Kidney (tissue), 13 donors: ENCODE measurements at regions not wholly inside any gene's neighbourhood (a gene's known extent, or its start where the extent isn't known, plus 50 kb on each side); places are given as distances from the start of the nearest gene placed in this dataset.

Experiments used
- DNase-seq, 5 donors: peaks; one replicate each; pipeline ENCODE4 v3.0.0-alpha.2; 2013 to 2020
- FAIRE-seq: peaks from 2 replicates; lab custom pipeline; 2012; peaks lifted over from hg19 to GRCh38; lab: Jason Lieb, UNC
- H3K27ac ChIP-seq, 2 donors: one replicate each; pipeline ENCODE4 v1.7.0; 2013; ENCODE audit warnings: low read depth in 2 of 2, low read length in 2 of 2, inconsistent platforms in 1 of 2
- H3K27me3 ChIP-seq: one replicate; pipeline ENCODE4 v1.7.1; 2013; ENCODE audit warnings: low read length, inconsistent platforms; ENCODE audit not compliant: control insufficient read depth, insufficient read depth
- H3K36me3 ChIP-seq, 3 donors: one replicate each; pipeline versions ENCODE4 v1.7.0 to v1.7.1; 2013; ENCODE audit warnings: low read length in 3 of 3, control low read depth in 1 of 3, inconsistent platforms in 1 of 3; ENCODE audit not compliant: insufficient read depth in 3 of 3, control insufficient read depth in 2 of 3
- H3K4me1 ChIP-seq, 3 donors: one replicate each; pipeline versions ENCODE4 v1.7.0 to v1.7.1; 2013; ENCODE audit warnings: low read length in 3 of 3, inconsistent platforms in 1 of 3, low read depth in 1 of 3; ENCODE audit not compliant: control insufficient read depth in 2 of 3, insufficient read depth in 2 of 3
- H3K4me3 ChIP-seq, 3 donors: one replicate each; pipeline versions ENCODE4 v1.7.0 to v1.8.1; 2013; ENCODE audit warnings: low read length in 3 of 3, control low read depth in 1 of 3, inconsistent platforms in 1 of 3
- H3K9ac ChIP-seq, 3 donors: one replicate each; pipeline versions ENCODE4 v1.7.0 to v1.7.1; 2013; ENCODE audit warnings: low read length in 3 of 3, control low read depth in 1 of 3, inconsistent platforms in 1 of 3
- H3K9me3 ChIP-seq, 3 donors: one replicate each; pipeline versions ENCODE4 v1.7.0 to v1.7.1; 2013; ENCODE audit warnings: low read length in 3 of 3, control low read depth in 1 of 3, inconsistent platforms in 1 of 3; ENCODE audit not compliant: control insufficient read depth in 2 of 3, insufficient read depth in 1 of 3
- CTCF ChIP-seq: IDR thresholded peaks from 3 replicates; pipeline ENCODE4 v1.5.1; 2012; ENCODE audit warnings: mild to moderate bottlenecking, moderate library complexity, borderline replicate concordance; ENCODE audit not compliant: insufficient read depth; ENCODE audit errors: extremely low read depth
- intact Hi-C: fragments of 100-400 bp; cut with DNase I; formaldehyde crosslinking; loops from one replicate; pipeline ENCODE4 v1.11.1; 2022
- donor health status: control.
- donor health status: control.
- donor health status: control.
- donor health status: control.
- donor health status: control.
- donor health status: DM: yes; HTN: yes; CAD: no.
- donor health status: Normal renal cell carcinoma (clear cell type).

- intact Hi-C loops: no loop called here
- FAIRE-seq (no peak), DNase-seq (no peak)
- Histone ChIP-seq H3K36me3 (no peaks in the 10 kb centered on the region), H3K27me3 (no peaks in the 10 kb centered on the region), H3K27ac (no peak overlapping the region), H3K4me3 (no peak overlapping the region), H3K4me1 (no peaks in the 10 kb centered on the region), H3K9me3 (no peaks in the 10 kb centered on the region), H3K9ac (no peak overlapping the region)
- TF ChIP-seq CTCF: no peak
Observed at GRCh38 chr18:45303026-45303425, 312.2 kb upstream of the SLC14A2 start.

- no peak for DNase-seq
- H3K27me3 ChIP-seq: no peaks in the 10 kb centered on the region
- H3K4me1 ChIP-seq: no peaks in the 10 kb centered on the region
- no peak overlapping the region for H3K4me3 ChIP-seq
- intact Hi-C loops: no loop called here
- H3K27ac ChIP-seq: no peak overlapping the region
- no peak overlapping the region for H3K9ac ChIP-seq
- FAIRE-seq: no peak
- H3K9me3 ChIP-seq: no peaks in the 10 kb centered on the region
- no peak for TF ChIP-seq CTCF
- no peaks in the 10 kb centered on the region for H3K36me3 ChIP-seq
Observed at GRCh38 chr18:45304558-45304957, 310.7 kb upstream of the SLC14A2 start.

GRCh38 chr18:45312555-45313126 lies 302.6 kb upstream of the SLC14A2 start:
- DNase-seq (no peak), FAIRE-seq (no peak)
- Histone ChIP-seq H3K36me3 (no peaks in the 10 kb centered on the region), H3K9ac (no peak overlapping the region), H3K27ac (no peak overlapping the region), H3K9me3 (no peaks in the 10 kb centered on the region), H3K4me3 (no peak overlapping the region), H3K4me1 (no peaks in the 10 kb centered on the region), H3K27me3 (no peaks in the 10 kb centered on the region)
- intact Hi-C loops: no loop called here
- TF ChIP-seq CTCF: no peak

- intact Hi-C loops: no loop called here
- Histone ChIP-seq H3K36me3 (no peaks in the 10 kb centered on the region), H3K4me1 (no peaks in the 10 kb centered on the region), H3K27ac (no peak overlapping the region), H3K9ac (no peak overlapping the region), H3K27me3 (no peaks in the 10 kb centered on the region), H3K4me3 (no peak overlapping the region), H3K9me3 (no peaks in the 10 kb centered on the region)
- DNase-seq (no peak), FAIRE-seq (no peak)
- TF ChIP-seq CTCF: no peak
Observed at GRCh38 chr18:45316127-45316526, 299.1 kb upstream of the SLC14A2 start.
